AG09319 (cell line): ENCODE measurements at regions not wholly inside any gene's neighbourhood (a gene's known extent, or its start where the extent isn't known, plus 50 kb on each side); places are given as distances from the start of the nearest gene placed in this dataset.

Source experiments
- DNase-seq: peaks from one replicate; pipeline ENCODE4 v3.0.0-alpha.2; 2010; ENCODE audit warnings: low read depth; ENCODE audit errors: extremely low read depth
- CTCF ChIP-seq: IDR thresholded peaks from 2 replicates; pipeline ENCODE4 v1.5.1; 2011; ENCODE audit warnings: low read depth, mild to moderate bottlenecking, inconsistent platforms, low read length, moderate library complexity

- no peak for TF ChIP-seq CTCF
- DNase-seq, result no peak
Observed at GRCh38 chr2:167487728-167488127, 599.4 kb downstream of the XIRP2 start.

GRCh38 chr2:167484875-167485274 is 596.6 kb downstream of the XIRP2 start:
- no peak for TF ChIP-seq CTCF
- DNase-seq, result no peak

- TF ChIP-seq CTCF, result no peak
- DNase-seq, result no peak
Observed at GRCh38 chr2:167480986-167481309, 592.7 kb downstream of the XIRP2 start.

GRCh38 chr2:167480232-167480985 is 592.1 kb downstream of the XIRP2 start:
- TF ChIP-seq CTCF, result no peak
- no peak for DNase-seq

- no peak for TF ChIP-seq CTCF
- DNase-seq, result no peak
Observed at GRCh38 chr2:167478196-167478595, 589.9 kb downstream of the XIRP2 start.

- TF ChIP-seq CTCF, result no peak
- no peak for DNase-seq
Observed at GRCh38 chr2:167475791-167476190, 587.5 kb downstream of the XIRP2 start.

- TF ChIP-seq CTCF, result no peak
- no peak for DNase-seq
Observed at GRCh38 chr2:167471734-167472133, 583.5 kb downstream of the XIRP2 start.
